ENCODE measurements at regions not wholly inside any gene's neighbourhood (a gene's known extent, or its start where the extent isn't known, plus 50 kb on each side); places are given as distances from the start of the nearest gene placed in this dataset.

DNA sequence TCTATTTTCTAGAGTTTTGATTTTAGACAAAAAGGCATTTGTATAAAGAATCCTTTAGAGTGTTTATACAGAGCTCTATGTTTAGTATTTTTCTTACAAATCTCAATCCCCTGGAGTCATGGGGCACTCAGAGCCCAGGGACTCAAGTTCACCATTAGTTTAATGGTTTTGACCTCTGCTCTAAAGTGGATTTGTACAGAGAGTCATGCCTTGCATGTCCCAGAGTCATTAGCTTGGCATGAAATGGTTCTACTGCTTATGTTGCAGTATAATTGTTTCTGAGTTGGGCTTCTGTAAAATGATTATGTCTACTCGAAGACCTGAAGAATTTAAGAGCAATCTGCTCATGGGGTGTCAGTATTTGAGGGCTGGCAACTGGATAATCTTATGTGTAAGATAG lies 406.2 kb downstream of the DLEU7 start:
- TF ChIP-seq, protein P1, sequence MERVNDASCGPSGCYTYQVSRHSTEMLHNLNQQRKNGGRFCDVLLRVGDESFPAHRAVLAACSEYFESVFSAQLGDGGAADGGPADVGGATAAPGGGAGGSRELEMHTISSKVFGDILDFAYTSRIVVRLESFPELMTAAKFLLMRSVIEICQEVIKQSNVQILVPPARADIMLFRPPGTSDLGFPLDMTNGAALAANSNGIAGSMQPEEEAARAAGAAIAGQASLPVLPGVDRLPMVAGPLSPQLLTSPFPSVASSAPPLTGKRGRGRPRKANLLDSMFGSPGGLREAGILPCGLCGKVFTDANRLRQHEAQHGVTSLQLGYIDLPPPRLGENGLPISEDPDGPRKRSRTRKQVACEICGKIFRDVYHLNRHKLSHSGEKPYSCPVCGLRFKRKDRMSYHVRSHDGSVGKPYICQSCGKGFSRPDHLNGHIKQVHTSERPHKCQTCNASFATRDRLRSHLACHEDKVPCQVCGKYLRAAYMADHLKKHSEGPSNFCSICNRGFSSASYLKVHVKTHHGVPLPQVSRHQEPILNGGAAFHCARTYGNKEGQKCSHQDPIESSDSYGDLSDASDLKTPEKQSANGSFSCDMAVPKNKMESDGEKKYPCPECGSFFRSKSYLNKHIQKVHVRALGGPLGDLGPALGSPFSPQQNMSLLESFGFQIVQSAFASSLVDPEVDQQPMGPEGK (CRISPR knock-in tag; IDR thresholded peaks at IDR 0.05; ENCODE audit: borderline replicate concordance) = no peak
- TF ChIP-seq SNAI2 (CRISPR knock-in tag; IDR thresholded peaks at IDR 0.05) = no peak
- no peak for TF ChIP-seq ARNTL (CRISPR knock-in tag; IDR thresholded peaks at IDR 0.05; ENCODE audit: borderline replicate concordance, low read depth)
- no peak for TF ChIP-seq GLIS3 (CRISPR knock-in tag; IDR thresholded peaks at IDR 0.05)
- no peak for TF ChIP-seq RARB (CRISPR knock-in tag; IDR thresholded peaks at IDR 0.05)
- TF ChIP-seq ESRRG (CRISPR knock-in tag; IDR thresholded peaks at IDR 0.05) = no peak
- no peak for TF ChIP-seq ZNF565 (CRISPR knock-in tag; conservative IDR thresholded peaks at IDR 0.05; ENCODE audit: low read depth)

All from SK-N-SH treated with all-trans-retinoic acid at 6 μM for 48 hours (cell line).